AG04450 (cell line): ENCODE measurements at regions not wholly inside any gene's neighbourhood (a gene's known extent, or its start where the extent isn't known, plus 50 kb on each side); places are given as distances from the start of the nearest gene placed in this dataset.
A peak's percentile ranks its signal among the peaks of the same experiment; 100 is the strongest.

Experiments
- CTCF ChIA-PET: fragments of 300-600, 350-600 bp; formaldehyde crosslinking; extraction: SDS; loops from one replicate; lab custom pipeline; 2022; ENCODE audit warnings: antibody characterized with exemption, inconsistent platforms; lab: Charles Lee
- POLR2A ChIA-PET: fragments of 350-600 bp; formaldehyde crosslinking; extraction: SDS; loops from one replicate; lab custom pipeline; 2021; ENCODE audit warnings: antibody characterized with exemption, inconsistent platforms; lab: Yijun Ruan, JAX
- DNase-seq: peaks from one replicate; pipeline ENCODE4 v3.0.0-alpha.2; 2011; ENCODE audit warnings: low read depth, low spot score
- H3K27ac ChIP-seq: one replicate; pipeline ENCODE4 v1.5.1; 2012; ENCODE audit warnings: low read depth, low read length, control low read depth
- H3K27me3 ChIP-seq: one replicate; pipeline ENCODE4 v1.6.0; 2012; ENCODE audit warnings: low read length; ENCODE audit not compliant: control insufficient read depth, insufficient read depth
- H3K4me3 ChIP-seq: 2 replicates; pipeline ENCODE4 v1.5.1; 2011; ENCODE audit warnings: mild to moderate bottlenecking, low read depth, low read length, control low read depth
- H3K9me3 ChIP-seq: 2 replicates; pipeline ENCODE4 v1.5.1; 2012; ENCODE audit warnings: low read length; ENCODE audit not compliant: control insufficient read depth, insufficient read depth
- TF ChIP-seq, protein P1 (sequence below): IDR thresholded peaks from 2 replicates; pipeline ENCODE4 v1.5.1; 2011; ENCODE audit warnings: low read depth, low read length, control low read depth, inconsistent platforms

GRCh38 chr4:183837222-183837621, 67.9 kb upstream of the STOX2 start:
- H3K27me3 ChIP-seq: peaks cover 2% of the 10 kb centered on the region
- POLR2A ChIA-PET: no interaction called here
- no peak overlapping the region for H3K4me3 ChIP-seq
- TF ChIP-seq, protein P1, sequence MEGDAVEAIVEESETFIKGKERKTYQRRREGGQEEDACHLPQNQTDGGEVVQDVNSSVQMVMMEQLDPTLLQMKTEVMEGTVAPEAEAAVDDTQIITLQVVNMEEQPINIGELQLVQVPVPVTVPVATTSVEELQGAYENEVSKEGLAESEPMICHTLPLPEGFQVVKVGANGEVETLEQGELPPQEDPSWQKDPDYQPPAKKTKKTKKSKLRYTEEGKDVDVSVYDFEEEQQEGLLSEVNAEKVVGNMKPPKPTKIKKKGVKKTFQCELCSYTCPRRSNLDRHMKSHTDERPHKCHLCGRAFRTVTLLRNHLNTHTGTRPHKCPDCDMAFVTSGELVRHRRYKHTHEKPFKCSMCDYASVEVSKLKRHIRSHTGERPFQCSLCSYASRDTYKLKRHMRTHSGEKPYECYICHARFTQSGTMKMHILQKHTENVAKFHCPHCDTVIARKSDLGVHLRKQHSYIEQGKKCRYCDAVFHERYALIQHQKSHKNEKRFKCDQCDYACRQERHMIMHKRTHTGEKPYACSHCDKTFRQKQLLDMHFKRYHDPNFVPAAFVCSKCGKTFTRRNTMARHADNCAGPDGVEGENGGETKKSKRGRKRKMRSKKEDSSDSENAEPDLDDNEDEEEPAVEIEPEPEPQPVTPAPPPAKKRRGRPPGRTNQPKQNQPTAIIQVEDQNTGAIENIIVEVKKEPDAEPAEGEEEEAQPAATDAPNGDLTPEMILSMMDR: no peak
- CTCF ChIA-PET: no interaction called here
- H3K9me3 ChIP-seq: no peaks in the 10 kb centered on the region
- no peak for DNase-seq
- H3K27ac ChIP-seq: no peak overlapping the region

DNA sequence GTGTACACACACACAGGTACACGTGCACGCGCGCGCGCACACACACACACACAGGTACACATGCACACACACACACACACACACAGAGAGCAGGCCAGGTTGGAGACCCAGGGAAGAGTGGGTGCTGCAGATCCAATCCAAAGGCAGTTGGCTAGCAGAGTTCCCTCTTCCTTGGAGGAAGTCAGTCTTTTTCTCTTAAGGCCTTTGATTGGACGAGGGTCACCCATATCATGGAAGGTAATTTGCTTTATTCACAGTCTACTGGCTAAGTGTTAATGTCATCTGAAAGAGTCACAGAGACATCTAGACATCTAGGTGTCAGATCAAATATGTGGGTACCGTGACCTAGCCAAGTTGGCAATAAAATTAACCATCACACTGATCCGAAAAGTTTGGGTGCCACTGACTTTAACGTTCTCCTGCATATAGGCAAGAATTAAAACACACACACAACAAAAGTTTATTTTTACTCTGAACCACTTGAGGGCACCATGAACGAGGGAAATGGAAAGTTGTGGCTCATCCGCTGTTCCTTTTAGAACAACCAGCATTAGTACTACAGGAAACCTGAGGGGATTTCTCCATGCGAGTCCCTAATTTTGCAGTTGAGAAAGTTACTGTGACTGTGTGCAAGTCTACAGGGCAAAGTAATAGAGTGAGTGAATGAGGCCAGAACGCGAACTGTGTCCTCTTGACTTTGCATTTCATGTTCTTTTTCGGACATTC, 66.0 kb upstream of the STOX2 start:
- DNase-seq: no peak
- Histone ChIP-seq H3K4me3 (no peak overlapping the region), H3K9me3 (no peaks in the 10 kb centered on the region), H3K27ac (no peak overlapping the region), H3K27me3 (peaks cover 2% of the 10 kb centered on the region)
- CTCF ChIA-PET: interaction anchor here (1.0 kb wide), 1 partner anchor 330 kb away, joined by 3 read pairs; no protein-coding TSS in a partner anchor
- POLR2A ChIA-PET: no interaction called here
- TF ChIP-seq, protein P1: peak; percentile 25; the same call in 1 of the 2 replicates

- H3K27ac ChIP-seq: no peak overlapping the region
- POLR2A ChIA-PET: no interaction called here
- peak; percentile 36 for DNase-seq
- TF ChIP-seq, protein P1: peak; percentile 90
- H3K27me3 ChIP-seq: peaks cover 2% of the 10 kb centered on the region
- no peak overlapping the region for H3K4me3 ChIP-seq
- CTCF ChIA-PET: interaction anchor here (0.7 to 6.1 kb wide), 13 partner anchors 24 to 331 kb away, joined by 3 to 86 read pairs (median 4); no protein-coding TSS in a partner anchor
- no peaks in the 10 kb centered on the region for H3K9me3 ChIP-seq
Measured at GRCh38 chr4:183840311-183840710, 64.8 kb upstream of the STOX2 start.

GRCh38 chr4:183841001-183841400, 64.1 kb upstream of the STOX2 start:
- Histone ChIP-seq H3K27me3 (peaks cover 2% of the 10 kb centered on the region), H3K27ac (no peak overlapping the region), H3K4me3 (no peak overlapping the region), H3K9me3 (no peaks in the 10 kb centered on the region)
- TF ChIP-seq, protein P1: no peak
- ChIA-PET POLR2A (no interaction called here), CTCF (interaction anchor here (0.8 to 6.1 kb wide), 10 partner anchors 16 to 329 kb away, joined by 3 to 86 read pairs (median 4); no protein-coding TSS in a partner anchor)
- DNase-seq: no peak

DNA sequence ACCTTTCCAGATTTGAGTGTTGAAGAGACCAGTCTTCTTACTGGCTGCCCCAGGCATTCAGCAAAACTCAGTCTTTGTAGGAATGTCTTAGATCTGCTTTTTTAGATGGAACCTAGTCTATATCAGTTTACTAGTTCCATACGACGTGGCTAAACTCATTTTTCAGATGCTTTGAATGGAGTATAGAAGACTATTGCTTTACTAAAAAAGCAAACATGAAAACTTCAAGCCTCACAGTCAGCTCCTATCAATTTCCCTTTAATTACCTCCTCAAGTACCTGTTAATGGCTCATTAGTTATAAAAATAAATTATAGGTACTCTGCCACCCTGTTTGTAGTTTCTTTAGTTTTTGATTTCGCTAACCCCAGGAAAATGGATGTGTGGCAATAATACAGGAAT, 63.0 kb upstream of the STOX2 start:
- no peak for DNase-seq
- peaks cover under 1% of the 10 kb centered on the region for H3K27me3 ChIP-seq
- no peak overlapping the region for H3K27ac ChIP-seq
- ChIA-PET CTCF (interaction anchor here (2.4 to 6.1 kb wide), 5 partner anchors 34 to 328 kb away, joined by 5 to 86 read pairs (median 22); no protein-coding TSS in a partner anchor), POLR2A (no interaction called here)
- TF ChIP-seq, protein P1: no peak
- H3K9me3 ChIP-seq: no peaks in the 10 kb centered on the region
- no peak overlapping the region for H3K4me3 ChIP-seq
